ENCODE measurements at regions not wholly inside any gene's neighbourhood (a gene's known extent, or its start where the extent isn't known, plus 50 kb on each side); places are given as distances from the start of the nearest gene placed in this dataset.

DNA sequence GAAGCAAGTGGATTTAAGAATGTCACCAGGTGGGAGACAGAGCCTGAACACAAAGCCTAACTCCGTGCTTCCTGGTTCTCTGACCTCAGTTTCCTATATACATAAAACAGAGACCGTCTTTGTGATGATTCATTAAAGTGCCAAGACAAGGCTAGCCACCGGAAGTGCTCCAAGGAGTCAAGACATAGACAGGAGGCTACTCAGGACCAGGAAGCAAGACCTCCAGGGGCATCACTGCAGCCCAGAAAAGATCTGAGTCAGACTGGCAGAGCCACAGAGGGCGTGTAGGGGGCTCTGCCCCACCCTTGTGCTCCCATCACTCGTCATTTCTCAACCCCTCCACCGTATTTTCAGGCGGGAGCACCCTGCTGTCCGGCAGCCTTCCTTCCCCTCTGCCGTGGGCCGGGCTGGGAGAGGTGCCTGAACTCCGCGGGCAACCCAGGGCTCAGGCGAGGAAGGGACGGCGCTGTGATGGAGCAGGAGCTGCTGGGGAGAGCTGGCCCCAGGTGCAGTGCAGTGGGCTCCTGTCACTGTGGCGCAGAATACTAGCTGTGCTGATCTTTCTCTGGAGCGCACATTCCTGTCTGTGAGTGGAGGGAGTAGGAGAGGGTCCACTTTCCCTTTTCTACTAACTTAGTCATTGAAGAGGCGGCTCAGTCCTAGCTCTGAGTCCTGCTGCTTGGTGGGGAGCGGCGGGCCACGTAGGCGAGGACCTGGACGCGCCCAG, 134.7 kb upstream of the GPR12 start:
- ATAC-seq (no peak), DNase-seq (ENCODE audit: low read depth, low spot score) (no peak)
- no peaks in the 10 kb centered on the region for H3K36me3 ChIP-seq (ENCODE audit: control insufficient read depth in 1 of 2, insufficient read depth in 2 of 2, low read length in 2 of 2)
- H3K9me2 ChIP-seq (ENCODE audit: insufficient read depth), result no peaks in the 10 kb centered on the region
- no peak overlapping the region for H3K9ac ChIP-seq (ENCODE audit: low read length)
- no peaks in the 10 kb centered on the region for H4K20me1 ChIP-seq (ENCODE audit: insufficient read depth)
- intact Hi-C loops (cut with micrococcal nuclease), result no loop called here
- TF ChIP-seq ATF3 (IDR thresholded peaks at IDR 0.05), result no peak
- no peak for TF ChIP-seq RAD21 (IDR thresholded peaks at IDR 0.05; ENCODE audit: low read depth)
- TF ChIP-seq JUND (IDR thresholded peaks at IDR 0.05), result no peak
- TF ChIP-seq EZH2phosphoT487 (IDR thresholded peaks at IDR 0.05; ENCODE audit: borderline replicate concordance), result no peak
- no peak for TF ChIP-seq MAX (IDR thresholded peaks at IDR 0.05)
- TF ChIP-seq ZNF274 (IDR thresholded peaks at IDR 0.05; ENCODE audit: low read depth, low read length), result no peak
- no peak for TF ChIP-seq EGR1 (IDR thresholded peaks at IDR 0.05; ENCODE audit: low read depth)
- TF ChIP-seq ZBTB33 (IDR thresholded peaks at IDR 0.05; ENCODE audit: extremely low read depth, insufficient replicate concordance, low read length), result no peak
- no peak for TF ChIP-seq ELF1 (IDR thresholded peaks at IDR 0.05; ENCODE audit: borderline replicate concordance, low read depth)
- no peak for TF ChIP-seq EZH2 (IDR thresholded peaks at IDR 0.05)
- no peak for TF ChIP-seq SIN3A (IDR thresholded peaks at IDR 0.05; ENCODE audit: low read depth)
- no peak for TF ChIP-seq FOSL1 (IDR thresholded peaks at IDR 0.05; ENCODE audit: low read depth)
- TF ChIP-seq REST (IDR thresholded peaks at IDR 0.05; ENCODE audit: low read depth), result no peak
- no peak for TF ChIP-seq ZFX (IDR thresholded peaks at IDR 0.05)
- TF ChIP-seq POLR2AphosphoS5 (IDR thresholded peaks at IDR 0.05; ENCODE audit: low read depth, low read length), result no peak
- no peak for TF ChIP-seq SP1 (IDR thresholded peaks at IDR 0.05; ENCODE audit: low read depth)
- no peak for TF ChIP-seq TCF7L2 (IDR thresholded peaks at IDR 0.05; ENCODE audit: borderline replicate concordance, extremely low read depth, insufficient read depth, insufficient read length)
- H3K27me3 ChIP-seq (ENCODE audit: insufficient read depth, low read length), result peaks cover 14% of the 10 kb centered on the region
- H3K4me3 ChIP-seq (replicated peaks in 1 of 2; ENCODE audit: low read depth in 1 of 2, low read length in 2 of 2), result no peak overlapping the region
- no TSS peak for BruUV-seq (replicated peaks)
- H3K27ac ChIP-seq (ENCODE audit: low read depth, low read length), result no peak overlapping the region
- ChIA-PET CTCF (no interaction called here), POLR2A (no interaction called here), RAD21 (ENCODE audit: low non-redundant PET in 1 of 2, low total read pairs in 2 of 2, uncharacterized antibody in 2 of 2, unreplicated experiment in 2 of 2) (no interaction called here)
- H3K9me3 ChIP-seq (ENCODE audit: control insufficient read depth in 1 of 2, insufficient read depth in 1 of 2, low read depth in 1 of 2, low read length in 2 of 2), result no peaks in the 10 kb centered on the region
- H3K4me1 ChIP-seq (ENCODE audit: control insufficient read depth in 1 of 2, insufficient read depth in 2 of 2, low read length in 2 of 2), result no peaks in the 10 kb centered on the region
- H3K4me2 ChIP-seq (ENCODE audit: low read length), result no peak overlapping the region
- no peak overlapping the region for H2AFZ ChIP-seq (ENCODE audit: low read depth, low read length, poor library complexity, severe bottlenecking)
- H3K79me2 ChIP-seq (ENCODE audit: insufficient read depth, low read length), result no peaks in the 10 kb centered on the region
